ENCODE measurements at regions not wholly inside any gene's neighbourhood (a gene's known extent, or its start where the extent isn't known, plus 50 kb on each side); places are given as distances from the start of the nearest gene placed in this dataset.
"Not testable (repeated sequence)": the region's sequence is repeated elsewhere in the genome, so short reads cannot be mapped to it uniquely, and the experiment has no call there.

DNA sequence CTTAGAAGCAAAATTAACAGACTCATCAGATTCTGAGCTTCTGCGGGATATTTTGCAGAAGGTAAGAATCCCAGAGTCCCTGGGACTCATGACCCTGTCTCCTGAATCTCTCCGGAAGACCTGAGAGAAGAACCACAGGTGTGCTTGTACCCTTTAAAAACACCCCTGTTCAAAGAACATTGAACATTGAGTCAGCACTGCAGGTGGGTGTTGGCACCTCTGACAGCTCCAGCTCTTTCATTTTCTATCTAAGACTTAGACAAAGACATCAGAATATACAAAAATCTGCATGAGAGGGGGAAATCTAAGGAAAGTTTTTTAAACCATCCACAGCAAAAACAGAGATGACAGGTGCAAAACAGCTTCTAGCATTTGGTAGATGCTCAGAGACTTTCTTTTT is 50.1 kb upstream of the ROPN1B start:
- not testable (repeated sequence) for TF ChIP-seq GLIS3 (CRISPR knock-in tag; IDR thresholded peaks at IDR 0.05); TOX (CRISPR knock-in tag; IDR thresholded peaks at IDR 0.05; ENCODE audit: borderline replicate concordance); SNAI2 (CRISPR knock-in tag; IDR thresholded peaks at IDR 0.05); ISL1 (CRISPR knock-in tag; IDR thresholded peaks at IDR 0.05)
- TF ChIP-seq, protein P1, sequence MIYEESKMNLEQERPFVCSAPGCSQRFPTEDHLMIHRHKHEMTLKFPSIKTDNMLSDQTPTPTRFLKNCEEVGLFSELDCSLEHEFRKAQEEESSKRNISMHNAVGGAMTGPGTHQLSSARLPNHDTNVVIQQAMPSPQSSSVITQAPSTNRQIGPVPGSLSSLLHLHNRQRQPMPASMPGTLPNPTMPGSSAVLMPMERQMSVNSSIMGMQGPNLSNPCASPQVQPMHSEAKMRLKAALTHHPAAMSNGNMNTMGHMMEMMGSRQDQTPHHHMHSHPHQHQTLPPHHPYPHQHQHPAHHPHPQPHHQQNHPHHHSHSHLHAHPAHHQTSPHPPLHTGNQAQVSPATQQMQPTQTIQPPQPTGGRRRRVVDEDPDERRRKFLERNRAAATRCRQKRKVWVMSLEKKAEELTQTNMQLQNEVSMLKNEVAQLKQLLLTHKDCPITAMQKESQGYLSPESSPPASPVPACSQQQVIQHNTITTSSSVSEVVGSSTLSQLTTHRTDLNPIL (CRISPR knock-in tag; IDR thresholded peaks at IDR 0.05; ENCODE audit: low read depth): not testable (repeated sequence)
- TF ChIP-seq, protein P2, sequence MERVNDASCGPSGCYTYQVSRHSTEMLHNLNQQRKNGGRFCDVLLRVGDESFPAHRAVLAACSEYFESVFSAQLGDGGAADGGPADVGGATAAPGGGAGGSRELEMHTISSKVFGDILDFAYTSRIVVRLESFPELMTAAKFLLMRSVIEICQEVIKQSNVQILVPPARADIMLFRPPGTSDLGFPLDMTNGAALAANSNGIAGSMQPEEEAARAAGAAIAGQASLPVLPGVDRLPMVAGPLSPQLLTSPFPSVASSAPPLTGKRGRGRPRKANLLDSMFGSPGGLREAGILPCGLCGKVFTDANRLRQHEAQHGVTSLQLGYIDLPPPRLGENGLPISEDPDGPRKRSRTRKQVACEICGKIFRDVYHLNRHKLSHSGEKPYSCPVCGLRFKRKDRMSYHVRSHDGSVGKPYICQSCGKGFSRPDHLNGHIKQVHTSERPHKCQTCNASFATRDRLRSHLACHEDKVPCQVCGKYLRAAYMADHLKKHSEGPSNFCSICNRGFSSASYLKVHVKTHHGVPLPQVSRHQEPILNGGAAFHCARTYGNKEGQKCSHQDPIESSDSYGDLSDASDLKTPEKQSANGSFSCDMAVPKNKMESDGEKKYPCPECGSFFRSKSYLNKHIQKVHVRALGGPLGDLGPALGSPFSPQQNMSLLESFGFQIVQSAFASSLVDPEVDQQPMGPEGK (CRISPR knock-in tag; IDR thresholded peaks at IDR 0.05; ENCODE audit: borderline replicate concordance): not testable (repeated sequence)
- TF ChIP-seq, protein P3, sequence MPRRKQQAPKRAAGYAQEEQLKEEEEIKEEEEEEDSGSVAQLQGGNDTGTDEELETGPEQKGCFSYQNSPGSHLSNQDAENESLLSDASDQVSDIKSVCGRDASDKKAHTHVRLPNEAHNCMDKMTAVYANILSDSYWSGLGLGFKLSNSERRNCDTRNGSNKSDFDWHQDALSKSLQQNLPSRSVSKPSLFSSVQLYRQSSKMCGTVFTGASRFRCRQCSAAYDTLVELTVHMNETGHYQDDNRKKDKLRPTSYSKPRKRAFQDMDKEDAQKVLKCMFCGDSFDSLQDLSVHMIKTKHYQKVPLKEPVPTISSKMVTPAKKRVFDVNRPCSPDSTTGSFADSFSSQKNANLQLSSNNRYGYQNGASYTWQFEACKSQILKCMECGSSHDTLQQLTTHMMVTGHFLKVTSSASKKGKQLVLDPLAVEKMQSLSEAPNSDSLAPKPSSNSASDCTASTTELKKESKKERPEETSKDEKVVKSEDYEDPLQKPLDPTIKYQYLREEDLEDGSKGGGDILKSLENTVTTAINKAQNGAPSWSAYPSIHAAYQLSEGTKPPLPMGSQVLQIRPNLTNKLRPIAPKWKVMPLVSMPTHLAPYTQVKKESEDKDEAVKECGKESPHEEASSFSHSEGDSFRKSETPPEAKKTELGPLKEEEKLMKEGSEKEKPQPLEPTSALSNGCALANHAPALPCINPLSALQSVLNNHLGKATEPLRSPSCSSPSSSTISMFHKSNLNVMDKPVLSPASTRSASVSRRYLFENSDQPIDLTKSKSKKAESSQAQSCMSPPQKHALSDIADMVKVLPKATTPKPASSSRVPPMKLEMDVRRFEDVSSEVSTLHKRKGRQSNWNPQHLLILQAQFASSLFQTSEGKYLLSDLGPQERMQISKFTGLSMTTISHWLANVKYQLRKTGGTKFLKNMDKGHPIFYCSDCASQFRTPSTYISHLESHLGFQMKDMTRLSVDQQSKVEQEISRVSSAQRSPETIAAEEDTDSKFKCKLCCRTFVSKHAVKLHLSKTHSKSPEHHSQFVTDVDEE (CRISPR knock-in tag; IDR thresholded peaks at IDR 0.05): not testable (repeated sequence)
